ENCODE measurements at regions not wholly inside any gene's neighbourhood (a gene's known extent, or its start where the extent isn't known, plus 50 kb on each side); places are given as distances from the start of the nearest gene placed in this dataset.

DNA sequence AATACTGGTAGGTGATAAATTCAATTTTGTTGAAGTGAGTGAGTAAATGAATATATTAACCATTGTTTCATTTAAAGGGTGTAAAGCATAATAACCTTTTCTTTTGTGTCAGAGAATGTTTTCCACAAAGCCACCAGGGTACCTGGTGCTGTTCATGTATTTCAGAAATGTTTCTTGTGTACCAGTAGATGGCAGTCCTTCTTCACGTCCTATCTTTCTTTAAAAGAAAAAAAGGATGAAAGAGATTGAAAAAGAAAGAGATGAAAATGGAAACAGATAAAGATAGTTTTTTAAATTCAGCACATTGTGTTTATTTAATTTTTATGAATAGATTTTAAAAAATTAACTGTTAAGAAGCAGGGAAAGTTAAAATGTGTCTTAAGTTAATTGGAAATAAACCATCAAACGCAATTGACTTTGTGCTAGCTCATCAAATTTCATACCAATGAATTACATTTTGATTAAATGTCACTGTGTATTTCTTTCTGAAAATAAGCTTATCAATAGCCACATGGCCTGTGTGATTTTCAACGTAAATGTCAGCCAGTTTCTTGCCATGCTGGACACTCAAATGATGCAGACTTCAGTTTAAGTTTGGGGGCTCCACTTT, 65.5 kb upstream of the CHORDC1 start:
- intact Hi-C loops (cut with micrococcal nuclease) (loop anchor here (1.0 kb wide), 2 partner anchors 146 to 171 kb away; no protein-coding TSS in a partner anchor), dilution Hi-C loops (cut with MboI; ENCODE audit: extremely low pct_ligation_motif_present, low sequenced_read_pairs) (no loop called here)
- TF ChIP-seq, protein P1, sequence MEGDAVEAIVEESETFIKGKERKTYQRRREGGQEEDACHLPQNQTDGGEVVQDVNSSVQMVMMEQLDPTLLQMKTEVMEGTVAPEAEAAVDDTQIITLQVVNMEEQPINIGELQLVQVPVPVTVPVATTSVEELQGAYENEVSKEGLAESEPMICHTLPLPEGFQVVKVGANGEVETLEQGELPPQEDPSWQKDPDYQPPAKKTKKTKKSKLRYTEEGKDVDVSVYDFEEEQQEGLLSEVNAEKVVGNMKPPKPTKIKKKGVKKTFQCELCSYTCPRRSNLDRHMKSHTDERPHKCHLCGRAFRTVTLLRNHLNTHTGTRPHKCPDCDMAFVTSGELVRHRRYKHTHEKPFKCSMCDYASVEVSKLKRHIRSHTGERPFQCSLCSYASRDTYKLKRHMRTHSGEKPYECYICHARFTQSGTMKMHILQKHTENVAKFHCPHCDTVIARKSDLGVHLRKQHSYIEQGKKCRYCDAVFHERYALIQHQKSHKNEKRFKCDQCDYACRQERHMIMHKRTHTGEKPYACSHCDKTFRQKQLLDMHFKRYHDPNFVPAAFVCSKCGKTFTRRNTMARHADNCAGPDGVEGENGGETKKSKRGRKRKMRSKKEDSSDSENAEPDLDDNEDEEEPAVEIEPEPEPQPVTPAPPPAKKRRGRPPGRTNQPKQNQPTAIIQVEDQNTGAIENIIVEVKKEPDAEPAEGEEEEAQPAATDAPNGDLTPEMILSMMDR (IDR thresholded peaks at IDR 0.05; ENCODE audit: extremely low read depth in 1 of 2, insufficient read depth in 1 of 2, low read depth in 1 of 2, low read length in 2 of 2), result peak in 1 of 2 donors; percentile 32
- no peak for TF ChIP-seq POLR2A (IDR thresholded peaks at IDR 0.05; ENCODE audit: low read depth, low read length)
- ChIA-PET CTCF (interaction anchor here (1.1 to 3.0 kb wide), 5 partner anchors 14 to 174 kb away, joined by 3 to 16 read pairs (median 8); no protein-coding TSS in a partner anchor), POLR2A (no interaction called here)
- Histone ChIP-seq H3K9ac (replicated peaks; ENCODE audit: extremely low read depth, insufficient read depth, low read length) (no peak overlapping the region), H3K27ac (ENCODE audit: insufficient read depth, low read depth, low read length) (no peak overlapping the region), H4K20me1 (replicated peaks; ENCODE audit: control insufficient read depth, extremely low read depth, insufficient read depth, low read length) (no peaks in the 10 kb centered on the region), H3K4me3 (replicated peaks in 1 of 3; ENCODE audit: insufficient read depth in 1 of 3, low read depth in 1 of 3, low read length in 3 of 3) (no peak overlapping the region), H3K27me3 (ENCODE audit: control insufficient read depth in 2 of 2, insufficient read depth in 2 of 2, low read length in 2 of 2) (no peaks in the 10 kb centered on the region), H3K4me2 (ENCODE audit: insufficient read depth, low read length) (no peak overlapping the region), H3K9me3 (replicated peaks; ENCODE audit: control insufficient read depth, insufficient read depth, low read length) (no peaks in the 10 kb centered on the region), H3K79me2 (ENCODE audit: control insufficient read depth, insufficient read depth, low read length) (no peaks in the 10 kb centered on the region), H3K9me1 (replicated peaks; ENCODE audit: control insufficient read depth, extremely low read depth, insufficient read depth, low read length) (no peaks in the 10 kb centered on the region), H2AFZ (ENCODE audit: low read depth, low read length) (no peak overlapping the region), H3K36me3 (ENCODE audit: control insufficient read depth in 2 of 2, extremely low read depth in 1 of 2, insufficient read depth in 2 of 2, low read length in 2 of 2) (no peaks in the 10 kb centered on the region), H3K4me1 (ENCODE audit: control insufficient read depth, extremely low read depth, insufficient read depth, low read length) (no peaks in the 10 kb centered on the region)
- FAIRE-seq (peak; percentile 24), DNase-seq (ENCODE audit: low read depth, low spot score) (peak; percentile 41)
- BruUV-seq (replicated peaks), result no TSS peak

DNA sequence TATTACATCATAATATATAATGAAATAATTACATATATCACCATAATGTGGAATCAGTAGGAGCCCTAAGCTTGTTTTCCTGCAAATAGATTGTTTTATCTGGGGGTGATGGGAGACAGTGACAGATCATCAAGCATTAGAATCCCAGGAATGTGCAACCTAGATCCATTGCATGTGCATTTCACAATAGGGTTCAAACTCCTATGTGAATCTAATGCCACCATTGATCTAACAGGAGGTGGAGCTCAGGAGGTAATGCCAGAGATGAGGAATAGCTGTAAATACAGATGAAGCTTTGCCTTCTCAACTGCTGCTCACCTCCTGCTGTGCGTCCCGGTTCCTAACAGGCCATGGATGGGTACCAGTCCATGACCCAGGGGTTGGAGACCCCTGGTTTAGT, 63.8 kb upstream of the CHORDC1 start:
- dilution Hi-C loops (cut with MboI; ENCODE audit: extremely low pct_ligation_motif_present, low sequenced_read_pairs), result no loop called here
- FAIRE-seq, result no peak
- intact Hi-C loops (cut with micrococcal nuclease), result no loop called here

More for the DNA sequence above, 63.8 kb upstream of the CHORDC1 start:
- TF ChIP-seq JUN (IDR thresholded peaks at IDR 0.05; ENCODE audit: borderline replicate concordance, insufficient read depth, insufficient read length, low read depth), result no peak
- no peak for TF ChIP-seq MYC (IDR thresholded peaks at IDR 0.05; ENCODE audit: low read depth, low read length)
- TF ChIP-seq EZH2 (IDR thresholded peaks at IDR 0.05; ENCODE audit: borderline replicate concordance, low read depth, low read length, severe bottlenecking), result no peak
- H2AFZ ChIP-seq (ENCODE audit: low read depth, low read length), result no peak overlapping the region
- no peaks in the 10 kb centered on the region for H3K9me1 ChIP-seq (replicated peaks; ENCODE audit: control insufficient read depth, extremely low read depth, insufficient read depth, low read length)
- no peaks in the 10 kb centered on the region for H3K9me3 ChIP-seq (replicated peaks; ENCODE audit: control insufficient read depth, insufficient read depth, low read length)
- ChIA-PET CTCF (interaction anchor here (3.0 kb wide), 1 partner anchor 148 kb away, joined by 16 read pairs; no protein-coding TSS in a partner anchor), POLR2A (no interaction called here)
- no peak overlapping the region for H3K27ac ChIP-seq (ENCODE audit: insufficient read depth, low read depth, low read length)
- no peak overlapping the region for H3K4me3 ChIP-seq (replicated peaks in 1 of 3; ENCODE audit: insufficient read depth in 1 of 3, low read depth in 1 of 3, low read length in 3 of 3)
- no TSS peak for BruUV-seq (replicated peaks)
- no peaks in the 10 kb centered on the region for H3K27me3 ChIP-seq (ENCODE audit: control insufficient read depth in 2 of 2, insufficient read depth in 2 of 2, low read length in 2 of 2)
- no peak for DNase-seq (ENCODE audit: low read depth, low spot score)
- no peak overlapping the region for H3K9ac ChIP-seq (replicated peaks; ENCODE audit: extremely low read depth, insufficient read depth, low read length)
- no peak overlapping the region for H3K4me2 ChIP-seq (ENCODE audit: insufficient read depth, low read length)
- H3K36me3 ChIP-seq (ENCODE audit: control insufficient read depth in 2 of 2, extremely low read depth in 1 of 2, insufficient read depth in 2 of 2, low read length in 2 of 2), result no peaks in the 10 kb centered on the region
- no peaks in the 10 kb centered on the region for H3K4me1 ChIP-seq (ENCODE audit: control insufficient read depth, extremely low read depth, insufficient read depth, low read length)
- no peaks in the 10 kb centered on the region for H3K79me2 ChIP-seq (ENCODE audit: control insufficient read depth, insufficient read depth, low read length)
- no peaks in the 10 kb centered on the region for H4K20me1 ChIP-seq (replicated peaks; ENCODE audit: control insufficient read depth, extremely low read depth, insufficient read depth, low read length)

Data from endothelial cell of umbilical vein (primary cell).